Parathyroid adenoma (tissue), 2 donors: ENCODE measurements at regions not wholly inside any gene's neighbourhood (a gene's known extent, or its start where the extent isn't known, plus 50 kb on each side); places are given as distances from the start of the nearest gene placed in this dataset.

ENCODE experiments used
- H2AFZ ChIP-seq: fragments of 300-600 bp; sonication (generic); one replicate; pipeline ENCODE4 v1.7.0; 2017; ENCODE audit warnings: antibody characterized with exemption, mild to moderate bottlenecking
- H3K27ac ChIP-seq: fragments of 300-600 bp; sonication (generic); one replicate; pipeline ENCODE4 v1.7.0; 2017
- H3K27me3 ChIP-seq: fragments of 300-600 bp; sonication (generic); one replicate; pipeline ENCODE4 v1.7.0; 2017; ENCODE audit warnings: low read length; ENCODE audit not compliant: control insufficient read depth, insufficient read depth
- H3K36me3 ChIP-seq: fragments of 300-600 bp; sonication (generic); one replicate; pipeline ENCODE4 v1.7.0; 2017; ENCODE audit warnings: low read length; ENCODE audit not compliant: control insufficient read depth, insufficient read depth
- H3K4me1 ChIP-seq: fragments of 300-600 bp; sonication (generic); one replicate; pipeline ENCODE4 v1.7.0; 2017; ENCODE audit warnings: control low read depth
- H3K4me2 ChIP-seq: fragments of 300-600 bp; sonication (generic); one replicate; pipeline ENCODE4 v1.7.0; 2017; ENCODE audit warnings: low read length
- H3K4me3 ChIP-seq: fragments of 300-600 bp; sonication (generic); one replicate; pipeline ENCODE4 v1.7.0; 2017; ENCODE audit warnings: low read depth, low read length
- H3K79me2 ChIP-seq: fragments of 300-600 bp; sonication (generic); one replicate; pipeline ENCODE4 v1.7.0; 2017; ENCODE audit warnings: control low read depth
- H3K9ac ChIP-seq: fragments of 300-600 bp; sonication (generic); one replicate; pipeline ENCODE4 v1.7.0; 2017; ENCODE audit warnings: mild to moderate bottlenecking
- H3K9me3 ChIP-seq: fragments of 300-600 bp; sonication (generic); one replicate; pipeline ENCODE4 v1.7.0; 2017; ENCODE audit warnings: low read length; ENCODE audit not compliant: control insufficient read depth
- CTCF ChIP-seq: fragments of 300-600 bp; sonication (generic); IDR thresholded peaks from one replicate; pipeline ENCODE4 v1.7.0; 2017; ENCODE audit warnings: antibody characterized with exemption, mild to moderate bottlenecking
- donor health status: primary hyperparathyroidism.

GRCh38 chr12:43087195-43088091 is 464.6 kb downstream of the ADAMTS20 start:
- no peak overlapping the region for H3K4me3 ChIP-seq
- no peaks in the 10 kb centered on the region for H3K79me2 ChIP-seq
- no peak overlapping the region for H2AFZ ChIP-seq
- no peaks in the 10 kb centered on the region for H3K9me3 ChIP-seq
- H3K27me3 ChIP-seq: no peaks in the 10 kb centered on the region
- no peak overlapping the region for H3K4me2 ChIP-seq
- H3K9ac ChIP-seq: no peak overlapping the region
- H3K4me1 ChIP-seq: no peaks in the 10 kb centered on the region
- H3K36me3 ChIP-seq: no peaks in the 10 kb centered on the region
- no peak for TF ChIP-seq CTCF
- no peak overlapping the region for H3K27ac ChIP-seq

- no peak for TF ChIP-seq CTCF
- no peaks in the 10 kb centered on the region for H3K4me1 ChIP-seq
- H3K27me3 ChIP-seq: no peaks in the 10 kb centered on the region
- H3K4me2 ChIP-seq: no peak overlapping the region
- no peak overlapping the region for H3K9ac ChIP-seq
- no peak overlapping the region for H3K4me3 ChIP-seq
- no peak overlapping the region for H2AFZ ChIP-seq
- no peaks in the 10 kb centered on the region for H3K9me3 ChIP-seq
- H3K36me3 ChIP-seq: no peaks in the 10 kb centered on the region
- no peak overlapping the region for H3K27ac ChIP-seq
- H3K79me2 ChIP-seq: no peaks in the 10 kb centered on the region
These were observed 472.5 kb downstream of the ADAMTS20 start for GRCh38 chr12:43079476-43079875.

- Histone ChIP-seq H3K4me1 (no peaks in the 10 kb centered on the region), H2AFZ (no peak overlapping the region), H3K4me3 (no peak overlapping the region), H3K9ac (no peak overlapping the region), H3K79me2 (no peaks in the 10 kb centered on the region), H3K27ac (no peak overlapping the region), H3K4me2 (no peak overlapping the region), H3K27me3 (no peaks in the 10 kb centered on the region), H3K36me3 (no peaks in the 10 kb centered on the region), H3K9me3 (no peaks in the 10 kb centered on the region)
- no peak for TF ChIP-seq CTCF
These were observed 473.0 kb downstream of the ADAMTS20 start for GRCh38 chr12:43078976-43079375.

DNA sequence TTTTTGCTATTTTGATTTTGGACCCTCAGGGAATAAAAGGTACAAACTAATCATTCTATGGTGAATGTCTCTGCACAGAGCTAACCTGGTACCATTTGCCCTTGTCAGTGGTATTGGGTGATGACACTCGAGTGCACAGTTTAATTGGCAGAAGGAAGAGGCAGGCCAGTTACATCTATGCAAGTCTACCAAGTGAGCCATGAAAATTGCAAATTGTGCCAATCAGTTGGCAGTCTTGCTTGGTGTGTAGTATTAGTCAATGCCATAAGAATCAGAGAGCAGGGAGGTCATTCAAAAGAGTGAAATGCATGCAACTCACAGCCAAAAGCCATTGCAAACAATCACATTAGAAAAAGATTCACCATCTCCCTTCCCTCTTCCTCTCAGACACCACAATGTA is 479.6 kb downstream of the ADAMTS20 start:
- H3K27ac ChIP-seq: no peak overlapping the region
- no peak overlapping the region for H3K4me2 ChIP-seq
- H3K36me3 ChIP-seq: no peaks in the 10 kb centered on the region
- no peaks in the 10 kb centered on the region for H3K27me3 ChIP-seq
- no peak overlapping the region for H2AFZ ChIP-seq
- H3K79me2 ChIP-seq: no peaks in the 10 kb centered on the region
- no peak for TF ChIP-seq CTCF
- H3K9me3 ChIP-seq: no peaks in the 10 kb centered on the region
- H3K4me1 ChIP-seq: no peaks in the 10 kb centered on the region
- H3K9ac ChIP-seq: no peak overlapping the region
- H3K4me3 ChIP-seq: no peak overlapping the region

- H3K4me2 ChIP-seq: no peak overlapping the region
- H3K36me3 ChIP-seq: no peaks in the 10 kb centered on the region
- no peaks in the 10 kb centered on the region for H3K4me1 ChIP-seq
- no peaks in the 10 kb centered on the region for H3K79me2 ChIP-seq
- no peak for TF ChIP-seq CTCF
- no peak overlapping the region for H3K9ac ChIP-seq
- H3K27me3 ChIP-seq: no peaks in the 10 kb centered on the region
- no peak overlapping the region for H3K4me3 ChIP-seq
- no peak overlapping the region for H2AFZ ChIP-seq
- no peak overlapping the region for H3K27ac ChIP-seq
- H3K9me3 ChIP-seq: no peaks in the 10 kb centered on the region
These were observed 480.2 kb upstream of the PRICKLE1 start for GRCh38 chr12:43069768-43070221.
